ENCODE measurements at regions not wholly inside any gene's neighbourhood (a gene's known extent, or its start where the extent isn't known, plus 50 kb on each side); places are given as distances from the start of the nearest gene placed in this dataset.

DNA sequence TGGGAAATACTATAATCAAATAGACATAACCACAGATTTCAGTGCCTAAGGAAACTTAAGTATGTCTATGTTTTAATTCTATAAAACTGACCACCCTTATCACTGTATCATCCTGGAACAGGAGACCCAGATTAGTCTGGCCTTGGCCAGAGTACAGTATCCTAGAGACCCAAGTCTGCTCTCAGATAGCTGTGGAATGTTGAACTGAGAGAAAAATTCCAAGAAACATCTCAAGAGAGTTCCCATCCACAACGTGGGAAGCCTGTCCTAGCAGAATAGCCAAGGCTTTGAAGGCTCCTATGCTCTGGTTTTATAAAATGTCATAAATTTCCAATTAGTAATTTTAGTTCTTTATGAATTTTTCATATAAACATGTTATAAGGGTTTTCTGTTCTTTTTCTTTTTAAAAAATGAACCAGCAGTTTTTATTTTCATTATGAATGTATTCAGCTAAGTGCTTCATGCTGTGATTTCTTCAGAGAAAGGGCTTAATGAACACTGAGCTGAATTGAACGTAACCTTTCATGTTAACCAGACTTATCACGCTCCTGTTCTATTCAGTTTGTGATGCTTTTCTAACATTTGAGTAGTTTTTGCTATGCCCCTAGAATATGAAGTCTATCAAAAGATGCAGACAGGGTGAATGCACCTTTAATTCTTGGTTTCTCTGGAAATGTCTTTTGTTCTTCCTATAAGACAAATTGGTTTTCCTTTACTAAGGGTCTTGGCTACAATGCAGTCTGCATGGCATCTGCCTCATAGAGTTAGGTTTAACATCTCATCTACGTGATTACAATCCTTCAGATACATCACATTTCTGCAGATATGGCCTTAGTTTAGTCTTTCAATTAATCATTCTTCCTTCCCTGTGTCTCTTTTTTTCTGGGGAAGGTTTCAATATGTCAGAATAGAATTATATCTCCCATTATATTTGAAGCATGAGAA, 230.8 kb downstream of the CYLC2 start:
- ATAC-seq (no peak), DNase-seq (ENCODE audit: low spot score) (no peak), FAIRE-seq (no peak)
- no peak overlapping the region for H3K4me3 ChIP-seq (replicated peaks in 1 of 3; ENCODE audit: insufficient read depth in 1 of 3, low read depth in 2 of 3, low read length in 3 of 3)
- H3K27me3 ChIP-seq (ENCODE audit: control insufficient read depth in 1 of 2, insufficient read depth in 2 of 2, low read length in 2 of 2) = no peaks in the 10 kb centered on the region
- H3K27ac ChIP-seq (ENCODE audit: extremely low read length, insufficient read depth, low read length) = no peak overlapping the region
- TF ChIP-seq DR1 (CRISPR knock-in tag; IDR thresholded peaks at IDR 0.05) (no peak), CHCHD3 (CRISPR knock-in tag; IDR thresholded peaks at IDR 0.05) (no peak), ZNF260 (CRISPR knock-in tag; IDR thresholded peaks at IDR 0.05; ENCODE audit: borderline replicate concordance, low read depth) (no peak)
- POLR2A ChIA-PET = no interaction called here
- no peak overlapping the region for H3K4me2 ChIP-seq (ENCODE audit: low read depth, low read length)
- no peaks in the 10 kb centered on the region for H4K20me1 ChIP-seq (ENCODE audit: insufficient read depth, low read length)
- in situ Hi-C loops (cut with HindIII; ENCODE audit: extremely low pct_ligation_motif_present, low pct_unique_long_range_greater_than_20kb) (no loop called here), intact Hi-C loops (cut with micrococcal nuclease; ENCODE audit: unreplicated experiment) (no loop called here)
- BruUV-seq (replicated peaks) = no TSS peak
- H3K9ac ChIP-seq (ENCODE audit: insufficient read depth, low read depth, low read length) = no peak overlapping the region
- CTCF ChIA-PET (ENCODE audit: low intra/inter-chr PET ratio, low total read pairs) = no interaction called here
- no peaks in the 10 kb centered on the region for H3K36me3 ChIP-seq (replicated peaks in 1 of 2; ENCODE audit: control insufficient read depth in 1 of 2, insufficient read depth in 2 of 2, low read length in 2 of 2)
- H3K4me1 ChIP-seq (ENCODE audit: insufficient read depth, low read length) = no peaks in the 10 kb centered on the region
- no peaks in the 10 kb centered on the region for H3K79me2 ChIP-seq (ENCODE audit: insufficient read depth, low read length)
- no peak overlapping the region for H2AFZ ChIP-seq (ENCODE audit: low read length)
- no peaks in the 10 kb centered on the region for H3K9me3 ChIP-seq (ENCODE audit: low read length)
- WGBS (ENCODE audit: low lambda C conversion rate) = 3% methylated on average over 4 of the region's 4 CpGs

DNA sequence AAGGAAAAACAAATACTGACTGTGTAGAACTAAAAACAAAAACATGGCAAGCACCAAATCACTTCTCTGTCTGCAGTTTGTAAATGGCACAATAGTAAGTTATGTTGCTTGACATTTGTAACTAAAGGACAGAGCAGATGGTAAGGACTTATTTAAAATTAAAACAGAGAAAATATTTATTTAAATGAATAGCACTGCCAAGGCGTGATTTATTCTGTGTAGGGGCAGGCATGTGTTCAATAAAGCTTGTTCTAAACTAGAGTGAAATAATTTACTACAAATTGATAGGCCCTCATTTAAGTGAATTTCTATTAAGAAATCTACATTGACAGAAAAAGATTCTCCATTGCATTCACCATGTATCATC, 231.5 kb downstream of the CYLC2 start:
- Histone ChIP-seq H3K79me2 (ENCODE audit: insufficient read depth, low read length) (no peaks in the 10 kb centered on the region), H3K9ac (ENCODE audit: insufficient read depth, low read depth, low read length) (no peak overlapping the region), H3K9me3 (ENCODE audit: low read length) (no peaks in the 10 kb centered on the region), H3K4me3 (replicated peaks in 1 of 3; ENCODE audit: insufficient read depth in 1 of 3, low read depth in 2 of 3, low read length in 3 of 3) (no peak overlapping the region), H4K20me1 (ENCODE audit: insufficient read depth, low read length) (no peaks in the 10 kb centered on the region), H3K4me1 (ENCODE audit: insufficient read depth, low read length) (no peaks in the 10 kb centered on the region), H3K4me2 (ENCODE audit: low read depth, low read length) (no peak overlapping the region), H3K27me3 (ENCODE audit: control insufficient read depth in 1 of 2, insufficient read depth in 2 of 2, low read length in 2 of 2) (no peaks in the 10 kb centered on the region), H3K27ac (ENCODE audit: extremely low read length, insufficient read depth, low read length) (no peak overlapping the region), H3K36me3 (replicated peaks in 1 of 2; ENCODE audit: control insufficient read depth in 1 of 2, insufficient read depth in 2 of 2, low read length in 2 of 2) (no peaks in the 10 kb centered on the region), H2AFZ (ENCODE audit: low read length) (no peak overlapping the region)
- no TSS peak for BruUV-seq (replicated peaks)
- in situ Hi-C loops (cut with HindIII; ENCODE audit: extremely low pct_ligation_motif_present, low pct_unique_long_range_greater_than_20kb) (no loop called here), intact Hi-C loops (cut with micrococcal nuclease; ENCODE audit: unreplicated experiment) (no loop called here)
- DNase-seq (ENCODE audit: low spot score) = no peak
- CTCF ChIA-PET (ENCODE audit: low intra/inter-chr PET ratio, low total read pairs) = no interaction called here
- FAIRE-seq = no peak
- POLR2A ChIA-PET = no interaction called here
- ATAC-seq = no peak
- WGBS (ENCODE audit: low lambda C conversion rate) = 0% methylated on average over 1 of the region's 1 CpG
- TF ChIP-seq, protein P1, sequence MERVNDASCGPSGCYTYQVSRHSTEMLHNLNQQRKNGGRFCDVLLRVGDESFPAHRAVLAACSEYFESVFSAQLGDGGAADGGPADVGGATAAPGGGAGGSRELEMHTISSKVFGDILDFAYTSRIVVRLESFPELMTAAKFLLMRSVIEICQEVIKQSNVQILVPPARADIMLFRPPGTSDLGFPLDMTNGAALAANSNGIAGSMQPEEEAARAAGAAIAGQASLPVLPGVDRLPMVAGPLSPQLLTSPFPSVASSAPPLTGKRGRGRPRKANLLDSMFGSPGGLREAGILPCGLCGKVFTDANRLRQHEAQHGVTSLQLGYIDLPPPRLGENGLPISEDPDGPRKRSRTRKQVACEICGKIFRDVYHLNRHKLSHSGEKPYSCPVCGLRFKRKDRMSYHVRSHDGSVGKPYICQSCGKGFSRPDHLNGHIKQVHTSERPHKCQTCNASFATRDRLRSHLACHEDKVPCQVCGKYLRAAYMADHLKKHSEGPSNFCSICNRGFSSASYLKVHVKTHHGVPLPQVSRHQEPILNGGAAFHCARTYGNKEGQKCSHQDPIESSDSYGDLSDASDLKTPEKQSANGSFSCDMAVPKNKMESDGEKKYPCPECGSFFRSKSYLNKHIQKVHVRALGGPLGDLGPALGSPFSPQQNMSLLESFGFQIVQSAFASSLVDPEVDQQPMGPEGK (CRISPR knock-in tag; IDR thresholded peaks at IDR 0.05) = no peak
- no peak for TF ChIP-seq CHD4 (IDR thresholded peaks at IDR 0.05; ENCODE audit: borderline replicate concordance, low read length)
- TF ChIP-seq ARHGAP35 (CRISPR knock-in tag; IDR thresholded peaks at IDR 0.05; ENCODE audit: borderline replicate concordance) = no peak
- no peak for TF ChIP-seq WIZ (CRISPR knock-in tag; IDR thresholded peaks at IDR 0.05)
- TF ChIP-seq, protein P2, sequence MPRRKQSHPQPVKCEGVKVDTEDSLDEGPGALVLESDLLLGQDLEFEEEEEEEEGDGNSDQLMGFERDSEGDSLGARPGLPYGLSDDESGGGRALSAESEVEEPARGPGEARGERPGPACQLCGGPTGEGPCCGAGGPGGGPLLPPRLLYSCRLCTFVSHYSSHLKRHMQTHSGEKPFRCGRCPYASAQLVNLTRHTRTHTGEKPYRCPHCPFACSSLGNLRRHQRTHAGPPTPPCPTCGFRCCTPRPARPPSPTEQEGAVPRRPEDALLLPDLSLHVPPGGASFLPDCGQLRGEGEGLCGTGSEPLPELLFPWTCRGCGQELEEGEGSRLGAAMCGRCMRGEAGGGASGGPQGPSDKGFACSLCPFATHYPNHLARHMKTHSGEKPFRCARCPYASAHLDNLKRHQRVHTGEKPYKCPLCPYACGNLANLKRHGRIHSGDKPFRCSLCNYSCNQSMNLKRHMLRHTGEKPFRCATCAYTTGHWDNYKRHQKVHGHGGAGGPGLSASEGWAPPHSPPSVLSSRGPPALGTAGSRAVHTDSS (CRISPR knock-in tag; conservative IDR thresholded peaks at IDR 0.05) = no peak
- no peak for TF ChIP-seq ZNF704 (CRISPR knock-in tag; IDR thresholded peaks at IDR 0.05; ENCODE audit: borderline replicate concordance)
- no peak for TF ChIP-seq CENPT (CRISPR knock-in tag; IDR thresholded peaks at IDR 0.05; ENCODE audit: low read depth)
- no peak for TF ChIP-seq ZNF343 (CRISPR knock-in tag; IDR thresholded peaks at IDR 0.05)
- TF ChIP-seq ZNF577 (CRISPR knock-in tag; IDR thresholded peaks at IDR 0.05; ENCODE audit: borderline replicate concordance, low read depth) = no peak
- no peak for TF ChIP-seq ZNF550 (CRISPR knock-in tag; IDR thresholded peaks at IDR 0.05; ENCODE audit: borderline replicate concordance)
